ENCODE measurements at regions not wholly inside any gene's neighbourhood (a gene's known extent, or its start where the extent isn't known, plus 50 kb on each side); places are given as distances from the start of the nearest gene placed in this dataset.
A peak's percentile ranks its signal among the peaks of the same experiment; 100 is the strongest.

GRCh38 chr15:35768949-35769348, 223.0 kb upstream of the DPH6 start:
- DNase-seq (ENCODE audit: low read depth, low spot score) = no peak

- no peak for DNase-seq (ENCODE audit: low read depth, low spot score)
Measured at GRCh38 chr15:35769656-35770055, 223.7 kb upstream of the DPH6 start.

GRCh38 chr15:35771746-35772442, 225.9 kb upstream of the DPH6 start:
- DNase-seq (ENCODE audit: low read depth, low spot score) = no peak

GRCh38 chr15:35774653-35775052, 228.7 kb upstream of the DPH6 start:
- DNase-seq (ENCODE audit: low read depth, low spot score) = no peak

GRCh38 chr15:35775471-35775870, 229.5 kb upstream of the DPH6 start:
- DNase-seq (ENCODE audit: low read depth, low spot score) = no peak

- DNase-seq (ENCODE audit: low read depth, low spot score) = no peak
Measured at GRCh38 chr15:35777061-35777460, 231.1 kb upstream of the DPH6 start.

GRCh38 chr15:35783203-35783602, 237.2 kb upstream of the DPH6 start:
- DNase-seq (ENCODE audit: low read depth, low spot score) = no peak

- peak; percentile 13 for DNase-seq (ENCODE audit: low read depth, low spot score)
Measured at GRCh38 chr15:35784745-35785144, 238.8 kb upstream of the DPH6 start.

- DNase-seq (ENCODE audit: low read depth, low spot score) = no peak
Measured at GRCh38 chr15:35810007-35810406, 264.0 kb upstream of the DPH6 start.

- DNase-seq (ENCODE audit: low read depth, low spot score) = no peak
Measured at GRCh38 chr15:35813573-35813972, 267.6 kb upstream of the DPH6 start.

- no peak for DNase-seq (ENCODE audit: low read depth, low spot score)
Measured at GRCh38 chr15:35818846-35819245, 272.9 kb upstream of the DPH6 start.

- no peak for DNase-seq (ENCODE audit: low read depth, low spot score)
Measured at GRCh38 chr15:35822153-35822552, 276.2 kb upstream of the DPH6 start.

GRCh38 chr15:35827141-35827540, 281.2 kb upstream of the DPH6 start:
- DNase-seq (ENCODE audit: low read depth, low spot score) = no peak

GRCh38 chr15:35827911-35828310, 281.9 kb upstream of the DPH6 start:
- no peak for DNase-seq (ENCODE audit: low read depth, low spot score)

- DNase-seq (ENCODE audit: low read depth, low spot score) = no peak
Measured at GRCh38 chr15:35833581-35833980, 287.6 kb upstream of the DPH6 start.

- DNase-seq (ENCODE audit: low read depth, low spot score) = no peak
Measured at GRCh38 chr15:35834216-35834830, 288.4 kb upstream of the DPH6 start.

- DNase-seq (ENCODE audit: low read depth, low spot score) = no peak
Measured at GRCh38 chr15:35834866-35835265, 288.9 kb upstream of the DPH6 start.

GRCh38 chr15:35838424-35839111, 292.6 kb upstream of the DPH6 start:
- no peak for DNase-seq (ENCODE audit: low read depth, low spot score)

- no peak for DNase-seq (ENCODE audit: low read depth, low spot score)
Measured at GRCh38 chr15:35842631-35843030, 296.7 kb upstream of the DPH6 start.

GRCh38 chr15:35843498-35843897, 297.5 kb upstream of the DPH6 start:
- no peak for DNase-seq (ENCODE audit: low read depth, low spot score)

GRCh38 chr15:35850284-35850683, 304.3 kb upstream of the DPH6 start:
- DNase-seq (ENCODE audit: low read depth, low spot score) = no peak

- DNase-seq (ENCODE audit: low read depth, low spot score) = no peak
Measured at GRCh38 chr15:35851491-35851890, 305.5 kb upstream of the DPH6 start.
